GM03348 (cell line): ENCODE measurements at regions not wholly inside any gene's neighbourhood (a gene's known extent, or its start where the extent isn't known, plus 50 kb on each side); places are given as distances from the start of the nearest gene placed in this dataset.
"Not testable (repeated sequence)": the region's sequence is repeated elsewhere in the genome, so short reads cannot be mapped to it uniquely, and the experiment has no call there.

ENCODE experiments used
- DNase-seq: peaks from one replicate; pipeline ENCODE4 v3.0.0; 2012; ENCODE audit warnings: low spot score

DNA sequence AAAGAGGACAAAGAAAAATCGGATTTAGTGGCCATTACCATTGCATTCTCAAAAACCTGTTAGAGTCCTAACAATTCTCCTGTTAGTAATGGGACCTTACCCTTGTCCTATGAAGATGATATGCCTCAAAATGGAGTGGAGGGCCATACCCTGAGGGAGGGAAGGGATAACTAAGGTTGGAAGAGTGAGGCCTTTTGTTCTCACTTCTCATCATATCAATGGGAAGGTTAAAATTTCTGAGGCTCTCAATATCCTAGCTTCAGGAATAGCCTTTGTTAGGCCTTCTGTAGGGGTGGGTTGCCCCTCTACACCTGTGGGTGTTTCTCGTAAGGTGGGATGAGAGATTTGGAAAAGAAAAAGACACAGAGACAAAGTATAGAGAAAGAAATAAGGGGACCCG, 109.4 kb upstream of the SGIP1 start:
- DNase-seq: not testable (repeated sequence)

GRCh38 chr1:66426239-66426853, 107.6 kb upstream of the SGIP1 start:
- no peak for DNase-seq

GRCh38 chr1:66430815-66431214, 103.1 kb upstream of the SGIP1 start:
- DNase-seq: not testable (repeated sequence)

- DNase-seq: no peak
Observed at GRCh38 chr1:66431999-66432398, 102.0 kb upstream of the SGIP1 start.

GRCh38 chr1:66433611-66434010, 100.3 kb upstream of the SGIP1 start:
- no peak for DNase-seq

DNA sequence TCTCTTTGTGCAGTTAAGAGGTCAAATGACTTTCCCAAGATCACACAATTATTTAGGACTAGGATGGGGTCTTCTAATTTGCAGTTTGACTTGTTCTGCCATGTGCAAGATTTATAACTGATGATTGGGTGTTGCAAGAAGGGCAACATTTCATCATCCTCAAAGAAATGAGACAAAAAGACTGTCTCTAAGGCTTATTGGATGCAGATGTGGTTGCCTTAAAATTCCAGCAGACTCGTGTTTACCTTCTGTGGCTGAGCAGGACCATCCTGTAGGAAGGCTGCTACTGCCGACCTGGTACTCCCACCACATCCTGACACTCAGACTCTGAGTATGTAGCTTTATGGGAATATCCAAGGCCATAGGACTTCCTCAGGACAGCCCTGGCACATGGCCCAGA, 99.9 kb upstream of the SGIP1 start:
- peak; percentile 60 for DNase-seq

DNA sequence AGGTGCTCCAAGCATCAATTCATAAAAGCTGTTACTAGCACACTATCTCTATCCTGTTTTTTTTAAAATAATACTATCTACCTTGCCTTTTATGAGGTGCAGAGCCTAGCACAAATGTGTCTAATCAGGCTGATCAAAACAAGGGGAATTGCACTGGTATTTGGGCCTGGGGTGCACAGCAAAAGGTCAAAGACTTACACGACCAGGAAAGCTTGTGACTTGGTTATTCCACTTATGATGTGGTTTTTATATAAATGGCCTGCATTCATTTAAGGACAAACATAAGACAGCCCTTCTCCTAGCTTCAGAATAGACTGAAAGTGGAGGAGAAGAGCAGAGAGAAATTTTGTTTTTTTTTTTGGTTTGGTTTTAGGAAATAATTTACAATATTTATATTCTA, 98.4 kb upstream of the SGIP1 start:
- DNase-seq: no peak

DNA sequence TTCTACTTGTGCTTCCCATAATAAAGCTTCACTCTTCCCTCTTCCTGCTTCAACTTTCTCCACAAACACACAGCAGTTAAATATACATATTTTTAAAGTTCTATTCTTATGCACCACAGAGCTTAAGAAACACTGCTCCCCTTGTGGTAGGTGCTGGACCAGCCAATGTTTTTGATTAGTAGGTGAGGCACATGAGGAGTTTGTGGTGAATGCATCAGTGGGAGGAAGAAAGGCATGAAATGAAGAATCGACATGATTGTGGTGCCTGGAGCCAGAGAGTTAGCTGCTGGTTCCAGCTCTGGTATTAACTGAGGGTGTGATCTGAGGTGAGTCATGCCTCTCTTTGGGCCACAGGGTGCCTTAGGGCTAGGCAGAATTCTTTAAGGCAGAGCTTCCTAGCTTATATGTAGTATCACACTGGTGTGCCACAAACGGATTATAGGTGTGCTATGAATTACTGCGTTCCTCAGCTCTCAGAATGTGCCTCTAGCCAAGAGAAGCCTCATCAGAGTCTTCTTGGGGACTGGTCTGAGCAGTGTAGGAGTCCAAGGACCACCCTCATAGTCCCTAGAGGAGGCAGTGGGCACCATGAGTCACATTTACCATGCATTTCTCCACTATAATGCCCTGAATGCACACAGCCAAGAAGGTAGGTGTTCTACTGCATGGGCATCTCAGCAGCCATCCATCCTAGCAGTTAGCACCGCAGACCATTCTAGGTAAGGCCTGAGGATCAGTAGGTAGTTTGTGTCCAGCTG, 97.4 kb upstream of the SGIP1 start:
- DNase-seq: peak; percentile 71

DNA sequence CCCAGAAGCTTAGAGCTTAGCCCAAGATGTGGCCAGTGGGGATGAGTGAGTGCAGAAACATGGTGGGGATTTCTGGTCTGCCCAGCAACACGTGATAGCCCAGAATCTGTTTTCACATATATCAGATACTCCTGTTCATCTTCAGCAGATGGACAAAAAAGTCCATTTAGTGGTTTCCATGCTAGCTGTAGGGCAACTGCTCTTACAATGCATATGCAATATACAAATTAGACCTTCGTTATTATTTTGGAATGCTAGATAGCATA, 96.9 kb upstream of the SGIP1 start:
- DNase-seq: no peak

GRCh38 chr1:66438062-66438461, 95.9 kb upstream of the SGIP1 start:
- no peak for DNase-seq

GRCh38 chr1:66438501-66438900, 95.5 kb upstream of the SGIP1 start:
- no peak for DNase-seq

DNA sequence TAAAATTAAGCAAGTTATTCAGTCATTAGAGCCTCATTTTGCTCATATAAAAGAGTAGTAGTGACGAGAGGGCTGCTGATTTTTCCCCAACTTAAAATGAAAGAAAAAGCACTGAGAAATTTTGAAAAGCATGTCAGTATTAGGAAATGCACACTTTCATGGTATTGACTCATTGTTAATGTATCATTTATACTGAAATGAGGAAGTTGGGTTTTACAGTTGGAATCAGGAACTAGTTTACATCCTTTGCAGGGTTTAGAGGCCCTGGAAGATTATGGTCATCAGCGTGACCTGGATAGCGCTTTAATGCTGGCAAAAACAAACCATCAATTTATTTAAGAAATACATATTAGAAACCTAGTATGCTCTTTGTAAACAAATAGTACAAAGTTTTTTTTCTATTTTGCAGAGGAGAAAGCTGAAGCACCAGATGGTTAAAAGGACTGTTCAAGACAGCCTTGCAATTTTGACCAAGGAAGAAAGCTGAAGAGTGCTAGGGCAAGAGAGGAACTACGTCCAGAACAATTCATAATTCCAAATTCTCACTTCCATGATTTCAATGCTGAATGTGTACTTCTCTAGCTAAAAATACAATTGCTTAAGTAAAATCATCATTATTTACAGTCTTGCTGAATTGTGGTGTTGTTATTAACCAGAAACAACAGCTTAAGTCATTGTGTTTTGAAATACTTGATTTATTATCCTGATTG, 94.8 kb upstream of the SGIP1 start:
- no peak for DNase-seq

DNA sequence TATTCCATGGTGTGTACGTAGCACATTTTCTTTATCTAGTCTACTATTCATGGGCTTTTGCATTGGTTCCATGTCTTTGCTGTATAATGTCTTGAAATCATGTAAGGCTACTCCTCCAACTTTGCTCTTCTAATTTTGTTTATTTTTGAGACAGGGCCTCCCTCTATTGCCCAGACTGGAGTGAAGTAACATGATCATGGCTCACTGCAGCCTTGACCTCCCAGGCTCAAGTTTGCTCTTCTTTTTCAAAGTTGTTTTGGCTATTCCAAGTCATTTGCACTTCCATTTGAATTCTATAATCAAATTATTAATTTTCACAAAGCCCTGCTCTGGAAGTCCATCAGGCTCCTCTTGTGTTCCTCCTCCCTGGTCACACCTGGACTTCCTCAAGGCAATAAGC, 90.2 kb upstream of the SGIP1 start:
- DNase-seq: no peak

- DNase-seq: no peak
Observed at GRCh38 chr1:66444438-66445265, 89.3 kb upstream of the SGIP1 start.

DNA sequence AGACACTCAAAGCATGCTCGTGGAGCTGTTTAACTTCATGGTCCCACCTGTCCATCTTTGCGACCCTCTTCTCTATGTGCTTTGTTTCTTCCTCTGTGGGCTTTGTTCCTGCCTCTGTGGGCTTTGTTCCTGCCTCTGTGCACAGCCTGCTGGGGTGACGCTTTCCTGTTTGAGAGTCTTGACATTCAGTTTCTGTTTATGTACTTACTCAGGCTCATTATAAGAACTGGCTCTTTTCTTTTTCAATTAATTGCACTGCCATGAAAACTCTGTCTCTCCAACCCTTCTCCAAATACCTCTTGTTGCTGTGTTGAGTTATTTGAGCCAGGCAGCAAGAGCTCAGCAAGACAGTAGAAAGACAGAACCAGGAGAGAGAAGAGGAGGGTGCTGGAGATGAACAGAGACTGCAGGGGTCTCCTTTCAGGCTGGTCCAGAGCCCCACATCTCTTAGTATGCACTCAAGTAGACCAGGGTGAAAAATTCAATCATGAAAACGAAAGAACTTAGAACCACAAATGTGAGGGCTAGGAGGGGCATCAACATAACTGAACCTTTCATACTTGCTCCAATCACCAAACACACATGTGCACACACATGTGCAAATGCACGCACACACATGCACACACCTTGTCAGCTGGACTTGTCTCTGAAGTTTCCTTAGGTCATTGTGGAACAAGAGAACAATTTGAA, 88.3 kb upstream of the SGIP1 start:
- no peak for DNase-seq

GRCh38 chr1:66446261-66447001, 87.5 kb upstream of the SGIP1 start:
- DNase-seq: peak; percentile 69

- DNase-seq: peak; percentile 14
Observed at GRCh38 chr1:66450043-66450514, 83.9 kb upstream of the SGIP1 start.

GRCh38 chr1:66450847-66451246, 83.1 kb upstream of the SGIP1 start:
- DNase-seq: no peak

- DNase-seq: no peak
Observed at GRCh38 chr1:66452162-66452561, 81.8 kb upstream of the SGIP1 start.

- no peak for DNase-seq
Observed at GRCh38 chr1:66452982-66453381, 81.0 kb upstream of the SGIP1 start.

DNA sequence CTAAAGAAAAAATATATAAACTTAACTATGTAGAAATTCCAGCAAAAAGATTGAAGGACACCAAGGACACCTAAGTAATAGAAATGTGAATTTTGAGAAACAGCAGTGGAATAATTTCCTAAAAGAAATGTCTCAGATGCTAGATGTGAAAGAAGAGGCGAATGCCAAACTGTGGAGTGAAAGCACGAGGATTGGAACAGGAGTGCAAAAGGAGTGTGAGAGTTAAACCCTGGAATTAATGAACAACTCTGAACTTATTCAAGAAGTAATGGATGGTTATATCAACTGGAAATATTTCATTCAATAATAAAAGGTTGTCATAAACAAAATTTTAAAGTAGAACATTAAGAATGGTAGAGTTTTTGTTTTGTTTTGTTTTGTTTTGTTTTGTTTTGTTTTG, 78.5 kb upstream of the SGIP1 start:
- DNase-seq: no peak
